Prostate gland (tissue), 2 donors: ENCODE measurements at regions not wholly inside any gene's neighbourhood (a gene's known extent, or its start where the extent isn't known, plus 50 kb on each side); places are given as distances from the start of the nearest gene placed in this dataset.

Experiments used
- DNase-seq: peaks from one replicate; pipeline ENCODE4 v3.0.0-alpha.2; 2019; ENCODE audit warnings: low spot score
- H3K27ac ChIP-seq, 2 donors: fragments of 200-600 bp; sonication (generic); 2 replicates each; pipeline ENCODE4 v1.5.1; 2017 to 2019
- H3K27me3 ChIP-seq: fragments of 200-600 bp; sonication (generic); replicated peaks from 2 replicates; pipeline ENCODE4 v1.5.1; 2019; ENCODE audit not compliant: insufficient read depth
- H3K36me3 ChIP-seq, 2 donors: fragments of 200-600 bp; sonication (generic); 1 replicate in 1 of 2; 2 replicates in 1 of 2; pipeline versions ENCODE4 v1.5.1 to v1.8.1; 2017 to 2019
- H3K4me1 ChIP-seq: fragments of 200-600 bp; sonication (generic); replicated peaks from 2 replicates; pipeline ENCODE4 v1.5.1; 2019
- H3K4me3 ChIP-seq, 2 donors: fragments of 200-600 bp; sonication (generic); 2 replicates each; pipeline ENCODE4 v1.5.1; 2017 to 2019
- H3K9me3 ChIP-seq: fragments of 200-600 bp; sonication (generic); 2 replicates; pipeline ENCODE4 v1.5.1; 2017
- POLR2A ChIP-seq: fragments of 450-650 bp; IDR thresholded peaks from one replicate; pipeline ENCODE4 v1.6.1; 2016; ENCODE audit warnings: antibody characterized with exemption, mild to moderate bottlenecking
- POLR2AphosphoS5 ChIP-seq: sonication (generic); formaldehyde crosslinking; IDR thresholded peaks from one replicate; pipeline ENCODE4 v1.6.1; 2017; ENCODE audit warnings: antibody characterized with exemption
- WGBS: methylation state at CpG from one replicate; pipeline ENCODE4 v1.1.5; 2018; 5-methylcytosine and 5-hydroxymethylcytosine counted together
- intact Hi-C: fragments of 100-400 bp; cut with DNase I; formaldehyde crosslinking; loops from one replicate; pipeline ENCODE4 v1.14.2; 2022
- TF ChIP-seq, protein P1 (sequence below), 4 experiments: fragments of 200-600 bp in 2 of 4; fragments of 450-650 bp in 2 of 4; sonication (generic) in 2 of 4; IDR thresholded peaks; 1 replicate in 3 of 4; 2 replicates in 1 of 4; pipeline ENCODE4 v1.5.1; 2016 to 2019; ENCODE audit warnings: antibody characterized with exemption in 4 of 4, mild to moderate bottlenecking in 2 of 4, moderate library complexity in 2 of 4

DNA sequence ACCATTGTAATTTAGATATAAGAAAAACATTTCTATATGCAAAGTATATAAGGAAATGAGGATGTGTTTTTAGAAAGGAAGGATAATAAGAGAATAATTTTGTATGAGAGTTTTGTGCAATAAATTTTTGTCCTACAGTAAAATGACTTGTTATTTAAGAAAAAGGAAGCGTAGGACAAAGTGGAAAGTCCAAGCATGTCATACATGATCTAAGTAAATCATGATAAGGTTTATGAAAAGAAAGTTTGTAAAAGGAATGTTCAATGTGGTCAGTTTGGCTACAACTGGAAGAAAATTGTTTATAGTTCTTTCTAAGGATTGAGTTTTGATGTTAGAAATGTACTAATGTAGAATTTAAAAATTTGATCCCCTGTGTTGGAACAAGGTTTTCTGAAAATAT is 222.3 kb downstream of the KATNAL1 start:
- no peak for TF ChIP-seq POLR2A
- H3K27ac ChIP-seq: no peak overlapping the region
- no peak for DNase-seq
- WGBS: 74% methylated on average over 1 of the region's 1 CpG
- H3K36me3 ChIP-seq: no peaks in the 10 kb centered on the region
- no peak overlapping the region for H3K4me3 ChIP-seq
- H3K4me1 ChIP-seq: no peaks in the 10 kb centered on the region
- H3K27me3 ChIP-seq: no peaks in the 10 kb centered on the region
- H3K9me3 ChIP-seq: no peaks in the 10 kb centered on the region
- intact Hi-C loops: no loop called here

DNA sequence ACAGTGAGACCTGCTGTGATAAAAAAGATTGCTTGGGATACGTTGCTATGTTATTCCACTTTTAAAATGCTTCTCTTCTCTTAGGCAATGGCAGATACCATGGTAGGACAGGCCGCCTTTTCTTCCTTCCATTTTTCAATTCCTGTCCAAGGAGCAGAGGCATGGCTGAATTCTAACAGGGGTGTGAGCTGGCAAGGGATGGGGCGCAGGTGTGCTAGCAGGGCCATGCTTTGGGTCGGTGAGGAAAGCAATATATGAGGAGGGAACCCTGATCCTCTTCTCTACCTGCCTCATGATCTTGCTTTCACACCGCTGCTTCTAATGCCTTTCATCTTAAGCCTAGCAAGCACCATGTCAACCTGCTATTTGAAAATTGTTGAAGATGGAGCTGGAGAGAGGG is 225.0 kb downstream of the KATNAL1 start:
- intact Hi-C loops: no loop called here
- Histone ChIP-seq H3K4me3 (no peak overlapping the region), H3K27me3 (no peaks in the 10 kb centered on the region), H3K9me3 (no peaks in the 10 kb centered on the region), H3K36me3 (no peaks in the 10 kb centered on the region), H3K4me1 (no peaks in the 10 kb centered on the region), H3K27ac (no peak overlapping the region)
- TF ChIP-seq, protein P1, sequence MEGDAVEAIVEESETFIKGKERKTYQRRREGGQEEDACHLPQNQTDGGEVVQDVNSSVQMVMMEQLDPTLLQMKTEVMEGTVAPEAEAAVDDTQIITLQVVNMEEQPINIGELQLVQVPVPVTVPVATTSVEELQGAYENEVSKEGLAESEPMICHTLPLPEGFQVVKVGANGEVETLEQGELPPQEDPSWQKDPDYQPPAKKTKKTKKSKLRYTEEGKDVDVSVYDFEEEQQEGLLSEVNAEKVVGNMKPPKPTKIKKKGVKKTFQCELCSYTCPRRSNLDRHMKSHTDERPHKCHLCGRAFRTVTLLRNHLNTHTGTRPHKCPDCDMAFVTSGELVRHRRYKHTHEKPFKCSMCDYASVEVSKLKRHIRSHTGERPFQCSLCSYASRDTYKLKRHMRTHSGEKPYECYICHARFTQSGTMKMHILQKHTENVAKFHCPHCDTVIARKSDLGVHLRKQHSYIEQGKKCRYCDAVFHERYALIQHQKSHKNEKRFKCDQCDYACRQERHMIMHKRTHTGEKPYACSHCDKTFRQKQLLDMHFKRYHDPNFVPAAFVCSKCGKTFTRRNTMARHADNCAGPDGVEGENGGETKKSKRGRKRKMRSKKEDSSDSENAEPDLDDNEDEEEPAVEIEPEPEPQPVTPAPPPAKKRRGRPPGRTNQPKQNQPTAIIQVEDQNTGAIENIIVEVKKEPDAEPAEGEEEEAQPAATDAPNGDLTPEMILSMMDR (IDR thresholded peaks at IDR 0.05): no peak
- 91% methylated on average over 5 of the region's 5 CpGs for WGBS
- DNase-seq: no peak

GRCh38 chr13:30081331-30081730 is 226.0 kb downstream of the KATNAL1 start:
- intact Hi-C loops: no loop called here
- TF ChIP-seq POLR2AphosphoS5: no peak
- TF ChIP-seq, protein P1 (IDR thresholded peaks at IDR 0.05): no peak
- TF ChIP-seq POLR2A: no peak
- Histone ChIP-seq H3K27me3 (no peaks in the 10 kb centered on the region), H3K27ac (no peak overlapping the region), H3K9me3 (no peaks in the 10 kb centered on the region), H3K36me3 (no peaks in the 10 kb centered on the region), H3K4me3 (no peak overlapping the region), H3K4me1 (no peaks in the 10 kb centered on the region)
- DNase-seq: no peak

DNA sequence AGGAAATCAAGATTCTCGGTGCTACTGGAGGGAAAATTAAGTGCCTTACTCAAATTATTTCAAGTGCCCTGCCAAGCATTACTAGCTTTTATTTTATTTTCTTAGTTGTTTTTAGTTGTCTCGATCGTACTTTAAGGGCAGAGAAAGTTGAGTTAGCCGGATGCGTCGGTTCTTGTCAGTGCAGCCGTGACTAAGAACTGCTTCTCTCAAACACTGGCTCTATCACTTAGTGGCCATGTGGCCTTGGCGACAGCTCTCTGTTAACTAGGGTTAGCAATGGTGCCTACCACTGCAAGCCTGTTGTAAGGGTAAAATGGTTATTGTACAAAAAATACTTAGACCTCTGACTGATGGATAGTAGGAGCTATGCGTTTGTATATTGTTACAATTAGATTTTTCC is 227.8 kb downstream of the KATNAL1 start:
- no peak for DNase-seq
- Histone ChIP-seq H3K36me3 (no peaks in the 10 kb centered on the region), H3K4me3 (no peak overlapping the region), H3K9me3 (no peaks in the 10 kb centered on the region), H3K27me3 (no peaks in the 10 kb centered on the region), H3K27ac (no peak overlapping the region), H3K4me1 (no peaks in the 10 kb centered on the region)
- WGBS: 79% methylated on average over 9 of the region's 9 CpGs
- intact Hi-C loops: no loop called here
- TF ChIP-seq POLR2AphosphoS5 (no peak), POLR2A (no peak)
- TF ChIP-seq, protein P1 (IDR thresholded peaks at IDR 0.05): no peak

DNA sequence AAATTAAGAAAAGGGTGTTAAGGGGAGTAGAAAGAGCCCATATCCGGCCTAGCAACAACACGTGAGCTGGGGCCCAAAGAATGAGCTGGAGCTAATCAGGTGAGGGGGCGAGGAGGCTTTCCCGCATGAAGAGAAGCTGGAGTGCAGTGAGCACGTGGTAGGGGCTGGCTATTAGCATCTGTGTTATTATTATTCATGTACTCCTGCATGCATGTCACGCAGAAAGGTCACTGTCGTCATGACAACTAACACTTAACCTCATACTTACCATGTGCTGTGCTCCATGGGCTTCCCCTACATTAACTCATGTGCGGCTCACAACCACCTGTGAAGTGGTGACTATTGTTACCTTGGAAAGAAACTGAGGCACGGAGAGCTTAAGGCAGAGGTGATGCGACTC is 227.6 kb upstream of the UBL3 start:
- Histone ChIP-seq H3K36me3 (no peaks in the 10 kb centered on the region), H3K4me3 (no peak overlapping the region), H3K27ac (no peak overlapping the region), H3K9me3 (no peaks in the 10 kb centered on the region), H3K4me1 (no peaks in the 10 kb centered on the region), H3K27me3 (no peaks in the 10 kb centered on the region)
- TF ChIP-seq POLR2AphosphoS5: no peak
- TF ChIP-seq POLR2A: no peak
- TF ChIP-seq, protein P1 (IDR thresholded peaks at IDR 0.05): no peak
- WGBS: 86% methylated on average over 10 of the region's 10 CpGs
- no peak for DNase-seq
- intact Hi-C loops: no loop called here
